Astrocyte of the hippocampus (primary cell): ENCODE measurements at regions not wholly inside any gene's neighbourhood (a gene's known extent, or its start where the extent isn't known, plus 50 kb on each side); places are given as distances from the start of the nearest gene placed in this dataset.

Source experiments
- DNase-seq: peaks from one replicate; pipeline ENCODE4 v3.0.0; 2011; ENCODE audit warnings: low read depth, low spot score

- DNase-seq = no peak
These were observed 137.2 kb downstream of the RPL22L1 start for GRCh38 chr3:170732660-170733245.

GRCh38 chr3:170731281-170731680, 138.7 kb downstream of the RPL22L1 start:
- no peak for DNase-seq

- DNase-seq = no peak
These were observed 139.8 kb downstream of the RPL22L1 start for GRCh38 chr3:170730071-170730812.

- DNase-seq = no peak
These were observed 141.8 kb downstream of the RPL22L1 start for GRCh38 chr3:170728181-170728580.

GRCh38 chr3:170727754-170728153, 141.9 kb upstream of the SLC7A14 start:
- DNase-seq = no peak

GRCh38 chr3:170726976-170727661, 141.2 kb upstream of the SLC7A14 start:
- peak; percentile 89 for DNase-seq

- DNase-seq = no peak
These were observed 139.4 kb upstream of the SLC7A14 start for GRCh38 chr3:170725285-170725731.

GRCh38 chr3:170724599-170725280, 138.9 kb upstream of the SLC7A14 start:
- peak; percentile 71 for DNase-seq

- DNase-seq = no peak
These were observed 137.4 kb upstream of the SLC7A14 start for GRCh38 chr3:170723241-170723640.

- no peak for DNase-seq
These were observed 135.7 kb upstream of the SLC7A14 start for GRCh38 chr3:170721563-170721962.

- DNase-seq = no peak
These were observed 133.4 kb upstream of the SLC7A14 start for GRCh38 chr3:170719300-170719699.

GRCh38 chr3:170718848-170719247, 133.0 kb upstream of the SLC7A14 start:
- no peak for DNase-seq

- DNase-seq = peak; percentile 49
These were observed 131.8 kb upstream of the SLC7A14 start for GRCh38 chr3:170717410-170718402.

GRCh38 chr3:170716172-170716805, 130.4 kb upstream of the SLC7A14 start:
- DNase-seq = no peak

- DNase-seq = peak; percentile 58
These were observed 129.0 kb upstream of the SLC7A14 start for GRCh38 chr3:170714562-170715535.

- DNase-seq = peak; percentile 62
These were observed 128.2 kb upstream of the SLC7A14 start for GRCh38 chr3:170714122-170714521.

- DNase-seq = no peak
These were observed 127.8 kb upstream of the SLC7A14 start for GRCh38 chr3:170713653-170714052.

GRCh38 chr3:170712798-170713197, 126.9 kb upstream of the SLC7A14 start:
- DNase-seq = no peak

- DNase-seq = no peak
These were observed 126.5 kb upstream of the SLC7A14 start for GRCh38 chr3:170712336-170712735.
